Neural cell (in vitro differentiated cells): ENCODE measurements at regions not wholly inside any gene's neighbourhood (a gene's known extent, or its start where the extent isn't known, plus 50 kb on each side); places are given as distances from the start of the nearest gene placed in this dataset.

ENCODE experiments used
- H2AFZ ChIP-seq: fragments of 200-600, 300-800 bp; sonication (generic), shearing (Covaris generic); 2 replicates; pipeline ENCODE4 v1.6.0; 2014; ENCODE audit warnings: low read depth, mild to moderate bottlenecking, antibody characterized with exemption, low read length, moderate library complexity
- H3F3A ChIP-seq: fragments of 200-600 bp; shearing (Covaris generic); 2 replicates; pipeline ENCODE4 v1.6.1; 2016; ENCODE audit warnings: mild to moderate bottlenecking, moderate library complexity, mixed read lengths, antibody characterized with exemption, low read length; ENCODE audit not compliant: insufficient read depth, poor library complexity, severe bottlenecking
- H3K27ac ChIP-seq: fragments of 200-600, 300-800 bp; sonication (generic), shearing (Covaris generic); 2 replicates; pipeline ENCODE4 v1.5.1; 2014; ENCODE audit warnings: mild to moderate bottlenecking, low read length, moderate library complexity
- H3K27me3 ChIP-seq: fragments of 300-800, 200-600 bp; sonication (generic), shearing (Covaris generic); 2 replicates; pipeline ENCODE4 v1.6.0; 2014; ENCODE audit warnings: mild to moderate bottlenecking, low read depth, low read length, moderate library complexity; ENCODE audit not compliant: insufficient read depth
- H3K36me3 ChIP-seq: fragments of 300-800, 200-600 bp; sonication (generic), shearing (Covaris generic); 2 replicates; pipeline ENCODE4 v1.5.1; 2014; ENCODE audit warnings: mild to moderate bottlenecking, antibody characterized with exemption, low read length, moderate library complexity; ENCODE audit not compliant: insufficient read depth
- H3K4me2 ChIP-seq: fragments of 300-800, 200-600 bp; sonication (generic), shearing (Covaris generic); 2 replicates; pipeline ENCODE4 v1.6.0; 2014; ENCODE audit warnings: mild to moderate bottlenecking, low read length
- H3K4me3 ChIP-seq: fragments of 300-800, 200-600 bp; sonication (generic), shearing (Covaris generic); 2 replicates; pipeline ENCODE4 v1.5.1; 2014; ENCODE audit warnings: mild to moderate bottlenecking, low read length, moderate library complexity
- H3K79me2 ChIP-seq: fragments of 200-600 bp; shearing (Covaris generic); replicated peaks from 2 replicates; pipeline ENCODE4 v1.6.0; 2014; ENCODE audit warnings: mild to moderate bottlenecking, low read length, moderate library complexity; ENCODE audit not compliant: insufficient read depth
- H3K9ac ChIP-seq: fragments of 300-800, 200-600 bp; sonication (generic), shearing (Covaris generic); 2 replicates; pipeline ENCODE4 v1.6.1; 2016; ENCODE audit warnings: mild to moderate bottlenecking, low read length, mixed read lengths
- H3K9me2 ChIP-seq: fragments of 200-600 bp; shearing (Covaris generic); 2 replicates; pipeline ENCODE4 v1.6.1; 2016; ENCODE audit warnings: mild to moderate bottlenecking, low read length, mixed read lengths; ENCODE audit not compliant: insufficient read depth
- H3K9me3 ChIP-seq: fragments of 200-600, 300-800 bp; sonication (generic), shearing (Covaris generic); 2 replicates; pipeline ENCODE4 v1.6.1; 2016; ENCODE audit warnings: mild to moderate bottlenecking, mixed run types, low read length, moderate library complexity, mixed read lengths
- H4K20me1 ChIP-seq: fragments of 200-600 bp; shearing (Covaris generic); 2 replicates; pipeline ENCODE4 v1.6.1; 2016; ENCODE audit warnings: mild to moderate bottlenecking, mixed run types; ENCODE audit not compliant: insufficient read depth
- EP300 ChIP-seq: fragments of 450-650 bp; conservative IDR thresholded peaks from 2 replicates; pipeline ENCODE4 v1.6.1; 2014; ENCODE audit warnings: antibody characterized with exemption, mild to moderate bottlenecking, moderate library complexity; ENCODE audit not compliant: poor library complexity, severe bottlenecking
- EZH2 ChIP-seq: fragments of 200-600, 300-800 bp; shearing (Covaris generic), sonication (generic); IDR thresholded peaks from 2 replicates; pipeline ENCODE4 v1.6.1; 2014; ENCODE audit warnings: antibody characterized with exemption, low read length, borderline replicate concordance, mild to moderate bottlenecking; ENCODE audit not compliant: insufficient read depth, poor library complexity, severe bottlenecking
- MXI1 ChIP-seq: fragments of 450-650 bp; conservative IDR thresholded peaks from 2 replicates; pipeline ENCODE4 v1.6.1; 2014; ENCODE audit warnings: antibody characterized with exemption, mild to moderate bottlenecking; ENCODE audit not compliant: poor library complexity, severe bottlenecking
- POLR2AphosphoS5 ChIP-seq: IDR thresholded peaks from 2 replicates; pipeline ENCODE4 v1.6.1; 2012
- RAD21 ChIP-seq: fragments of 450-650 bp; conservative IDR thresholded peaks from 2 replicates; pipeline ENCODE4 v1.6.1; 2014; ENCODE audit warnings: antibody characterized with exemption, mild to moderate bottlenecking, moderate library complexity
- SMC3 ChIP-seq: fragments of 450-650 bp; conservative IDR thresholded peaks from 2 replicates; pipeline ENCODE4 v1.6.1; 2014; ENCODE audit warnings: antibody characterized with exemption, mild to moderate bottlenecking, moderate library complexity; ENCODE audit not compliant: poor library complexity
- TAF1 ChIP-seq: IDR thresholded peaks from 2 replicates; pipeline ENCODE4 v1.6.1; 2012; ENCODE audit warnings: low read depth
- TF ChIP-seq, protein P1 (sequence below): fragments of 450-650 bp; IDR thresholded peaks from 2 replicates; pipeline ENCODE4 v1.5.1; 2014; ENCODE audit warnings: antibody characterized with exemption, mild to moderate bottlenecking, moderate library complexity; ENCODE audit not compliant: poor library complexity, severe bottlenecking
- TF ChIP-seq, protein P2 (sequence below): IDR thresholded peaks from 2 replicates; pipeline ENCODE4 v1.6.1; 2012; ENCODE audit warnings: borderline replicate concordance

DNA sequence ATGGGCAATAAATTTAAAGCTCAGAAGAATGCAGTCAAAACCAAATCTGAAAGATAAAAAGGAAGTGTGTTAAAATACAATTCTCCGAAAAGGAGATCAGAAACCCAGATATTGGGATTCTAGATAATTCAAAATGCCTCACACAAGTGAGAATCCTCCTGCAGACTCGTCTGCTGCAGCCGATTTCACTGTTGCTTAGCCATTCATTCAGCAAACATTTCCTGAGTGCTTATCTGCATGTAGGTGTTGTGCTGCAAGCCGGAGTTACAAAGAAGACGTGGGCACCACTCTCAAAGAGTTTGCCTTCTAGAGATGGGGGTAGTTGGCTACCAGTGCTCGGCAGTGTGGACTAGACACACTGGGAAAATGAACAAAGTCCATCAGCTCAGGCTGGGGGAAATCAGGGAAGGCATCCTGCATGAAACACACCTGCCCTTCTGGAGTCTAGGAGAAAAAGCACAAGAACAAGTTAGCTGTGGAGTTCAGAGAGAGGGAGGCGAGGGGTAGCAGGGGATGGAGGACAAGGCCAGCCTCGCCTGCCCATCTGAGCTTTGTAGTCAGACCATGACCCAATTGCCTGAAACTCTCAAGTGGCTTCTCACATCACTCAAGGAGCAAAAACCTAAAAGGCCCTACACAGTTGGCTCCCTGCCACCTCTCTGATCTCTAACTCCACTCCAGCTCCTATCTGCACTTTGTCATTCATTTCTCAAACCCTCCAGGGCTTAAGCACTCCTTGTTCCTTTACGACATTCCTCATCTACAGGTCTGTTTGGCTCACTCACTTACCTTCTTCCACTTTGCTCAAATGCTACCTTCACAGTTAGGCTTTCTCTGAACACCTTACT, 310.0 kb upstream of the DDHD1 start:
- Histone ChIP-seq H3K79me2 (no peaks in the 10 kb centered on the region), H3K27me3 (no peaks in the 10 kb centered on the region), H3K36me3 (no peaks in the 10 kb centered on the region), H3K9ac (no peak overlapping the region), H3K27ac (no peak overlapping the region), H2AFZ (no peak overlapping the region), H3K4me2 (no peak overlapping the region), H4K20me1 (no peaks in the 10 kb centered on the region), H3K9me3 (no peaks in the 10 kb centered on the region), H3F3A (no peaks in the 10 kb centered on the region), H3K4me3 (no peak overlapping the region), H3K9me2 (no peaks in the 10 kb centered on the region)
- TF ChIP-seq, protein P1, sequence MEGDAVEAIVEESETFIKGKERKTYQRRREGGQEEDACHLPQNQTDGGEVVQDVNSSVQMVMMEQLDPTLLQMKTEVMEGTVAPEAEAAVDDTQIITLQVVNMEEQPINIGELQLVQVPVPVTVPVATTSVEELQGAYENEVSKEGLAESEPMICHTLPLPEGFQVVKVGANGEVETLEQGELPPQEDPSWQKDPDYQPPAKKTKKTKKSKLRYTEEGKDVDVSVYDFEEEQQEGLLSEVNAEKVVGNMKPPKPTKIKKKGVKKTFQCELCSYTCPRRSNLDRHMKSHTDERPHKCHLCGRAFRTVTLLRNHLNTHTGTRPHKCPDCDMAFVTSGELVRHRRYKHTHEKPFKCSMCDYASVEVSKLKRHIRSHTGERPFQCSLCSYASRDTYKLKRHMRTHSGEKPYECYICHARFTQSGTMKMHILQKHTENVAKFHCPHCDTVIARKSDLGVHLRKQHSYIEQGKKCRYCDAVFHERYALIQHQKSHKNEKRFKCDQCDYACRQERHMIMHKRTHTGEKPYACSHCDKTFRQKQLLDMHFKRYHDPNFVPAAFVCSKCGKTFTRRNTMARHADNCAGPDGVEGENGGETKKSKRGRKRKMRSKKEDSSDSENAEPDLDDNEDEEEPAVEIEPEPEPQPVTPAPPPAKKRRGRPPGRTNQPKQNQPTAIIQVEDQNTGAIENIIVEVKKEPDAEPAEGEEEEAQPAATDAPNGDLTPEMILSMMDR = no peak
- TF ChIP-seq EZH2 (no peak), MXI1 (no peak)
- TF ChIP-seq, protein P2, sequence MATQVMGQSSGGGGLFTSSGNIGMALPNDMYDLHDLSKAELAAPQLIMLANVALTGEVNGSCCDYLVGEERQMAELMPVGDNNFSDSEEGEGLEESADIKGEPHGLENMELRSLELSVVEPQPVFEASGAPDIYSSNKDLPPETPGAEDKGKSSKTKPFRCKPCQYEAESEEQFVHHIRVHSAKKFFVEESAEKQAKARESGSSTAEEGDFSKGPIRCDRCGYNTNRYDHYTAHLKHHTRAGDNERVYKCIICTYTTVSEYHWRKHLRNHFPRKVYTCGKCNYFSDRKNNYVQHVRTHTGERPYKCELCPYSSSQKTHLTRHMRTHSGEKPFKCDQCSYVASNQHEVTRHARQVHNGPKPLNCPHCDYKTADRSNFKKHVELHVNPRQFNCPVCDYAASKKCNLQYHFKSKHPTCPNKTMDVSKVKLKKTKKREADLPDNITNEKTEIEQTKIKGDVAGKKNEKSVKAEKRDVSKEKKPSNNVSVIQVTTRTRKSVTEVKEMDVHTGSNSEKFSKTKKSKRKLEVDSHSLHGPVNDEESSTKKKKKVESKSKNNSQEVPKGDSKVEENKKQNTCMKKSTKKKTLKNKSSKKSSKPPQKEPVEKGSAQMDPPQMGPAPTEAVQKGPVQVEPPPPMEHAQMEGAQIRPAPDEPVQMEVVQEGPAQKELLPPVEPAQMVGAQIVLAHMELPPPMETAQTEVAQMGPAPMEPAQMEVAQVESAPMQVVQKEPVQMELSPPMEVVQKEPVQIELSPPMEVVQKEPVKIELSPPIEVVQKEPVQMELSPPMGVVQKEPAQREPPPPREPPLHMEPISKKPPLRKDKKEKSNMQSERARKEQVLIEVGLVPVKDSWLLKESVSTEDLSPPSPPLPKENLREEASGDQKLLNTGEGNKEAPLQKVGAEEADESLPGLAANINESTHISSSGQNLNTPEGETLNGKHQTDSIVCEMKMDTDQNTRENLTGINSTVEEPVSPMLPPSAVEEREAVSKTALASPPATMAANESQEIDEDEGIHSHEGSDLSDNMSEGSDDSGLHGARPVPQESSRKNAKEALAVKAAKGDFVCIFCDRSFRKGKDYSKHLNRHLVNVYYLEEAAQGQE = no peak

DNA sequence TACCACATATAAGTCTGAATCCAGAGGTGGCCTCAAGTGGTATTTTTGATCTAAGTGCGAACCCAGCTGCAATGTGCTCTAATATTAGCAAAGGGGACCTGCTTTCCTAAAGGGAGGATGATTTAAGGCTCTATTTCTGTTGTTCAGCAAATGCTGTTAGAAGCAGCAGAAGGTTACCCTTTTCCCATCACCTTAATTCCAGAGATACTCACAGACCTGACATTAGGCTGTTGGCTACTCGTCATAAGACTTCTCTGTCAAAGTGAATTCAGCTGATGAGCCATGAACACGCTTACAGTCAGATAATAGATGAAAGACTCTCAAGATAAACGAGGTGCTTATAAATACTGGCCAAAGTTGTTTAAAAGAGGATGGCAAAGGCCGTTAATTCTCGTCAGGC, 308.7 kb upstream of the DDHD1 start:
- no peak overlapping the region for H3K4me3 ChIP-seq
- no peaks in the 10 kb centered on the region for H3F3A ChIP-seq
- no peak overlapping the region for H3K4me2 ChIP-seq
- no peak overlapping the region for H3K9ac ChIP-seq
- no peak overlapping the region for H2AFZ ChIP-seq
- TF ChIP-seq EP300 (no peak), SMC3 (no peak), EZH2 (no peak), TAF1 (no peak), RAD21 (no peak), MXI1 (no peak), POLR2AphosphoS5 (no peak)
- TF ChIP-seq, protein P1 = no peak
- TF ChIP-seq, protein P2 = no peak
- H3K9me2 ChIP-seq = no peaks in the 10 kb centered on the region
- H3K27me3 ChIP-seq = no peaks in the 10 kb centered on the region
- H3K79me2 ChIP-seq = no peaks in the 10 kb centered on the region
- H3K36me3 ChIP-seq = no peaks in the 10 kb centered on the region
- H3K27ac ChIP-seq = no peak overlapping the region
- H4K20me1 ChIP-seq = no peaks in the 10 kb centered on the region
- H3K9me3 ChIP-seq = no peaks in the 10 kb centered on the region
